ENCODE measurements at regions not wholly inside any gene's neighbourhood (a gene's known extent, or its start where the extent isn't known, plus 50 kb on each side); places are given as distances from the start of the nearest gene placed in this dataset.

GRCh38 chr14:71361874-71362273 lies 454.6 kb downstream of the PCNX1 start:
- Histone ChIP-seq H3K4me3 (ENCODE audit: low read depth in 1 of 3, low read length in 3 of 3) (no peak overlapping the region), H3K4me1 (ENCODE audit: control insufficient read depth in 4 of 4, insufficient read depth in 4 of 4, low read length in 3 of 4) (peaks cover 0 to 8% (median 2%) of the 10 kb centered on the region in 4 donors), H3K36me3 (ENCODE audit: control insufficient read depth in 4 of 4, insufficient read depth in 3 of 4, low read depth in 1 of 4, low read length in 3 of 4) (no peaks in the 10 kb centered on the region), H3K9ac (ENCODE audit: low read depth in 1 of 2, low read length in 2 of 2) (no peak overlapping the region), H3K9me3 (ENCODE audit: control insufficient read depth in 4 of 4, low read length in 3 of 4) (no peaks in the 10 kb centered on the region), H3K27ac (ENCODE audit: low read depth in 1 of 2, low read length in 2 of 2) (no peak overlapping the region), H3K27me3 (ENCODE audit: control insufficient read depth in 4 of 4, insufficient read depth in 4 of 4, low read length in 3 of 4) (no peaks in the 10 kb centered on the region)
- 99% methylated on average over 8 of the region's 8 CpGs for WGBS
- DNase-seq (ENCODE audit: low spot score), result no peak
- TF ChIP-seq TAF1 (conservative IDR thresholded peaks at IDR 0.05) (no peak), HNF4A (conservative IDR thresholded peaks at IDR 0.05) (no peak), EGR1 (IDR thresholded peaks at IDR 0.05; ENCODE audit: low read depth in 2 of 2) (no peak), ATF3 (IDR thresholded peaks at IDR 0.05) (no peak), RXRA (IDR thresholded peaks at IDR 0.05) (no peak), YY1 (IDR thresholded peaks at IDR 0.05) (no peak)

- Histone ChIP-seq H3K9me3 (ENCODE audit: control insufficient read depth in 4 of 4, low read length in 3 of 4) (no peaks in the 10 kb centered on the region), H3K9ac (ENCODE audit: low read depth in 1 of 2, low read length in 2 of 2) (no peak overlapping the region), H3K4me1 (ENCODE audit: control insufficient read depth in 4 of 4, insufficient read depth in 4 of 4, low read length in 3 of 4) (peaks cover 0 to 8% (median 2%) of the 10 kb centered on the region in 4 donors), H3K36me3 (ENCODE audit: control insufficient read depth in 4 of 4, insufficient read depth in 3 of 4, low read depth in 1 of 4, low read length in 3 of 4) (no peaks in the 10 kb centered on the region), H3K27ac (ENCODE audit: low read depth in 1 of 2, low read length in 2 of 2) (no peak overlapping the region), H3K4me3 (ENCODE audit: low read depth in 1 of 3, low read length in 3 of 3) (no peak overlapping the region), H3K27me3 (ENCODE audit: control insufficient read depth in 4 of 4, insufficient read depth in 4 of 4, low read length in 3 of 4) (no peaks in the 10 kb centered on the region)
- DNase-seq (ENCODE audit: low spot score), result no peak
- 88% methylated on average over 2 of the region's 2 CpGs for WGBS
- TF ChIP-seq FOXA2 (IDR thresholded peaks at IDR 0.05) (no peak), FOXA1 (IDR thresholded peaks at IDR 0.05) (no peak), EGR1 (IDR thresholded peaks at IDR 0.05; ENCODE audit: low read depth in 2 of 2) (no peak), HNF4A (conservative IDR thresholded peaks at IDR 0.05) (no peak), CTCF (IDR thresholded peaks at IDR 0.05; ENCODE audit: low read depth, low read length, missing input control) (no peak), SP1 (IDR thresholded peaks at IDR 0.05) (no peak), YY1 (IDR thresholded peaks at IDR 0.05) (no peak), JUND (IDR thresholded peaks at IDR 0.05) (no peak), TAF1 (conservative IDR thresholded peaks at IDR 0.05) (no peak), MAX (IDR thresholded peaks at IDR 0.05) (no peak), RAD21 (IDR thresholded peaks at IDR 0.05) (no peak), RXRA (IDR thresholded peaks at IDR 0.05) (no peak)
Observed at GRCh38 chr14:71362282-71362681, 455.0 kb downstream of the PCNX1 start.

- WGBS, result 66% methylated on average over 3 of the region's 3 CpGs
- no peak for DNase-seq (ENCODE audit: low spot score)
- Histone ChIP-seq H3K9ac (ENCODE audit: low read depth in 1 of 2, low read length in 2 of 2) (no peak overlapping the region), H3K4me3 (ENCODE audit: low read depth in 1 of 3, low read length in 3 of 3) (no peak overlapping the region), H3K27me3 (ENCODE audit: control insufficient read depth in 4 of 4, insufficient read depth in 4 of 4, low read length in 3 of 4) (no peaks in the 10 kb centered on the region), H3K36me3 (ENCODE audit: control insufficient read depth in 4 of 4, insufficient read depth in 3 of 4, low read depth in 1 of 4, low read length in 3 of 4) (no peaks in the 10 kb centered on the region), H3K27ac (ENCODE audit: low read depth in 1 of 2, low read length in 2 of 2) (no peak overlapping the region), H3K4me1 (ENCODE audit: control insufficient read depth in 4 of 4, insufficient read depth in 4 of 4, low read length in 3 of 4) (peaks cover 0 to 8% (median 2%) of the 10 kb centered on the region in 4 donors), H3K9me3 (ENCODE audit: control insufficient read depth in 4 of 4, low read length in 3 of 4) (no peaks in the 10 kb centered on the region)
- TF ChIP-seq SP1 (IDR thresholded peaks at IDR 0.05), result no peak
Observed at GRCh38 chr14:71362920-71363584, 455.8 kb downstream of the PCNX1 start.
